HG03064 (cell line): ENCODE measurements at regions not wholly inside any gene's neighbourhood (a gene's known extent, or its start where the extent isn't known, plus 50 kb on each side); places are given as distances from the start of the nearest gene placed in this dataset.

Experiments
- ATAC-seq: cut with Tn5 transposase; IDR thresholded peaks from one replicate; pipeline ENCODE4 v1.9.1; 2021; ENCODE audit warnings: low read depth; ENCODE audit not compliant: unreplicated experiment

GRCh38 chr22:49124608-49125007 lies 703.1 kb downstream of the BRD1 start:
- no peak for ATAC-seq

GRCh38 chr22:49123621-49124192 lies 704.0 kb downstream of the BRD1 start:
- no peak for ATAC-seq

- ATAC-seq: no peak
Observed at GRCh38 chr22:49119551-49119952, 708.1 kb downstream of the BRD1 start.

DNA sequence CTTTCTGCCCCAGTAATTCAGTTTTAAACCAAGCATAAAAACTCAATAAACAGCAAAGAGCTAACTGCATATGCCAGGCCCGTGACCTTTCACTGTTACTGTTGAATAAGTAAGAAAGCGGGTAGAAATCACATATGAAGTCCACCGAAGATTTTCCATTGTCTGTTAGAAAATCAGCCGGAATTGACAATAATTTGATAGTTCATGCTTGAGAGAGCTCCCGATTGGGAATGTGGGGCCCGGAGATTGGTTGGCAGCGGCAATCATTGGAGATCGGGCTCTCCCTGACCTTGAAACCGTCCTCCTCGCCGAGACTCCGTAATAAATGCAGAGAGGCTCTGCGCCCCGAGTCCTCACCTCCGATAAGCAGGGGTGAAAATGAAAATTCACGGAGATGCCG lies 709.6 kb downstream of the BRD1 start:
- ATAC-seq: no peak

- no peak for ATAC-seq
Observed at GRCh38 chr22:49117486-49117885, 710.2 kb downstream of the BRD1 start.

GRCh38 chr22:49116486-49117120 lies 711.1 kb downstream of the BRD1 start:
- no peak for ATAC-seq

DNA sequence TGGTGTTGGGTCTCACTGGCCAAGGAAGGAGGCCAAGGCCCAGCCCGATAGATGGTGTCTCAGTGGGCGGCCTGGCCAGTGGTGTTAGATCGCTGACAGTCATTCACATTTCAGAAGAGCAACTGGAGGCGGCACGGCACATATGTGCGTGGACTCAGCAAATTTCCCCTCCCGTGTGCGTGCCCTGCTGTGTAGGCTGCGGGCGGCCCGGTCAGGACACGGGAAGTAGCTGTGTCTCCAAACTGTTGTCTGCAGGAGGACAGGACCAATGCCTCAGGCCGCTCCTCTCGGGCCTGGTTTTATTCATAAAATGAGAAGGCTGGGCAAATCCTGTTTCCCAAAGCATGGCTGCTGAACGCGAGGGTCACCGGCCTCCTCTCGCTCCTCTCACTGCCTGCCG lies 711.7 kb downstream of the BRD1 start:
- ATAC-seq: no peak

GRCh38 chr22:49115197-49115596 lies 712.5 kb downstream of the BRD1 start:
- ATAC-seq: no peak

GRCh38 chr22:49113758-49114157 lies 713.9 kb downstream of the BRD1 start:
- no peak for ATAC-seq

- ATAC-seq: no peak
Observed at GRCh38 chr22:49112661-49113626, 714.7 kb downstream of the BRD1 start.

DNA sequence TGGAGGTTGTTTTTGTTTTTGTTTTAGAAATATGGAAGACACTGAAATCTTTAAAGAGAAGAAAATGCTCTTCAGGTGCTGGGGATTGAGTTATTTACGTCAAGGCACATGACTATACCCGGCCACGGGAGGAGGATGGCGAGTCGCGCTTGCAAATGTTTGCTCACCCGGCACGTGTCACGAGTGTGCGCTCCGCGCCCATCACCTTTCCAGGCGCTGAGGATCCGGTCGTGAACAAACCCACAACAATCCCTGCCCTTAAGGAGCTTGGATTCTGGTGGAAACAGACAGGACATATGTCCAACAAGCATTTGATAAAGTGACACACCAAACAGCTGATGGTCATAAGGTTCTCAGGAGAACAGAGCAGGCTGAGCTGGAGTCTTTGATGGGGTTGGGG lies 715.5 kb downstream of the BRD1 start:
- ATAC-seq: no peak

- no peak for ATAC-seq
Observed at GRCh38 chr22:49111085-49111484, 716.6 kb downstream of the BRD1 start.

GRCh38 chr22:49108636-49109315 lies 718.9 kb downstream of the BRD1 start:
- ATAC-seq: no peak

DNA sequence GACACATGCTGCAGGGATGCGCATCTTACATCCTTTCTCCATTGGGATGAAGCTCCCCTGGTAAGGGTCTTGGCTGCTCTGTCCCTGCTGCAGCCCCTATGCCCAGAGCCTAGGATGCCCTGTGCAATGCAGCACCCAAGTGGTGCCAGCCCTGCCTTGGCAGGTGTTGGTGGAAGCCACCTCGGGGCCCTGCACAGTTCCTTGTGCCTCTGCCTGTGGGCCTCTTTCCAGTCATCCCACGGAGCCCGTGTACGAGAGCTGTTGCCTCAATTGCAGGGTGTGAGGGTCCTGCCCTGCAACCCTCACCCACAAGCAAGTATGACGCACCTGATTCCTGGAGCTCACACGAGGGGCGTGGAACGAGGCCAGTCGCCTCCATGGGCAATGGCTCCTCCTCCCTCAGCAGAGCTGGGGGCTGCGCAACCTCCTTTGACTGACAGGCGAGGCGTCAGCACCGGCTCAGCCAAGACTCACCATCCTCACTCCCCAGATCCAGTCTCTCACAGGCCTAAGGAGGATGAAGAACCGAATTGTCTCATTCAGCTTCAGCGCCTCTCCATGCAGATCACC lies 719.6 kb downstream of the BRD1 start:
- no peak for ATAC-seq

- ATAC-seq: no peak
Observed at GRCh38 chr22:49107561-49107960, 720.1 kb downstream of the BRD1 start.

DNA sequence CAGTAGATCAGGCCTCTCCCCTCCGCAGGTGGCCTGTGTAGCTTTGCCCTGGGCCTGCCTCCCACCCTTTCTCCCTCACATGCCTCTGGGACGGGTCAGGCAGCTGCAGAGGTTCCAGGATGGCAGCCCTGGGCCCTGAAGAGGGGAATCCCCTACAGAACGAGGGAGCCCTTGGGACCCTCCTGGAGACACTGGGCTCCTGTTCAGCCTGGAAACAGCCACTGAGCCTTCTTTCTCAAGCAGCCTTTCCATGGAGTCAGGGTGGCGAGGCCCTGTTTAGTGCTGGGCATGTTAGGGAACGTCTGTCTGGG lies 720.9 kb downstream of the BRD1 start:
- no peak for ATAC-seq

- ATAC-seq: no peak
Observed at GRCh38 chr22:49106096-49106841, 721.4 kb downstream of the BRD1 start.

- no peak for ATAC-seq
Observed at GRCh38 chr22:49104434-49104833, 723.2 kb downstream of the BRD1 start.

GRCh38 chr22:49103314-49104059 lies 724.2 kb downstream of the BRD1 start:
- ATAC-seq: no peak
